HG02759 (cell line): ENCODE measurements at regions not wholly inside any gene's neighbourhood (a gene's known extent, or its start where the extent isn't known, plus 50 kb on each side); places are given as distances from the start of the nearest gene placed in this dataset.
"Not testable (repeated sequence)": the region's sequence is repeated elsewhere in the genome, so short reads cannot be mapped to it uniquely, and the experiment has no call there.

Experiments used
- ATAC-seq: cut with Tn5 transposase; IDR thresholded peaks from one replicate; pipeline ENCODE4 v1.9.1; 2021; ENCODE audit warnings: mild to moderate bottlenecking, moderate library complexity; ENCODE audit not compliant: unreplicated experiment

DNA sequence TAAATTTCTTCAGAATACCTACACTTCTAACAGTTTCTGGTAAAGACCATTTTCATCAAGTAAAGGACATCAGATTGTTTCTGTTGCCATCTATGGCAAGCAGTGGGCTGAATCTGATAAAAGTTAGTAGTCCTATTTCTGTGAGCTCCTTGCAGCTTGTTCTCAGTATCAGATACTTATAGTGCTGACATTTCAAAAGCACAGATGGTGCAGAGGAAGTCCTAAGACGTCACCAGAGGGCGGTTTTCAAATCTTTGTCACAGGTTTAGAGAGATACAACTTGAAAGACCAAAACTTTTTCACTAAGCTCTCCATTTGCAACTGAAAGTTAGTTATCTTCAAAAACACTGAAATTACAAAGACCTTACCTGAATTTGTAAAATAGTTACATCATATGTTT lies 719.8 kb downstream of the SLITRK1 start:
- no peak for ATAC-seq

DNA sequence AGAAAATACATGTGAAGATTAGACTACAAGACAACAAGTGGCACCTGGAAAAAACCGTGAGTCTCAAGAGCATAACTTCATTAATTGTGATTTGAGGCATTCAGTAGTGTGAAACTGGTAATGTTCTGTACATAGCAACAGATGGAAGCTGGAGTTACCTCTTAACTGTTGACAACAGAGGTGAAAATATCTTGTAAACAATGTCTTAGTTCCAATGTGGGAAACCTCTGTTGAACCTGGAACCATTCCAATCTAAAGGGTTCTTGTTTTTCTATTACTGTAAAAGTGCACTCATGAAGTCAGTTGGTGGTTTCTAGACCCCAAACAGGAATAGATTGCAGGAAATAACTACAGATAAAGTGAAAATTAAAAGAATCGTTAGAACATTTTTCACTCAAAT lies 728.4 kb downstream of the SLITRK1 start:
- no peak for ATAC-seq

DNA sequence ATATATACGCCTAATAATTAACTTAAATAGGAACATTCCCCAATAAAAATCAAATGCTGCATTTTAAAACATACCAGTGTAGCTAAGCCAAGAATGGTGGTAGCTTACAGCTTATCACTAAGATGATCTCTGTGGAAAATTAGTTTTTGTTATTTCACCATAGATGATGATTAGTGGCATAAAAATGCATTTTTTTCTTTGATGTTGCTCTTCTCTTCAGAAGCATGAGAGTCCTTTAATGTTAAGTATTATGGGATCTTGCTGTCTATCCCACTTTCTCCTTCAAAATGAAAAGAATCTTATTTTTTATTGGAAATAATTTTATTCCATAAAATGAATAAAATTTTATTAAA lies 731.0 kb downstream of the SLITRK1 start:
- no peak for ATAC-seq

DNA sequence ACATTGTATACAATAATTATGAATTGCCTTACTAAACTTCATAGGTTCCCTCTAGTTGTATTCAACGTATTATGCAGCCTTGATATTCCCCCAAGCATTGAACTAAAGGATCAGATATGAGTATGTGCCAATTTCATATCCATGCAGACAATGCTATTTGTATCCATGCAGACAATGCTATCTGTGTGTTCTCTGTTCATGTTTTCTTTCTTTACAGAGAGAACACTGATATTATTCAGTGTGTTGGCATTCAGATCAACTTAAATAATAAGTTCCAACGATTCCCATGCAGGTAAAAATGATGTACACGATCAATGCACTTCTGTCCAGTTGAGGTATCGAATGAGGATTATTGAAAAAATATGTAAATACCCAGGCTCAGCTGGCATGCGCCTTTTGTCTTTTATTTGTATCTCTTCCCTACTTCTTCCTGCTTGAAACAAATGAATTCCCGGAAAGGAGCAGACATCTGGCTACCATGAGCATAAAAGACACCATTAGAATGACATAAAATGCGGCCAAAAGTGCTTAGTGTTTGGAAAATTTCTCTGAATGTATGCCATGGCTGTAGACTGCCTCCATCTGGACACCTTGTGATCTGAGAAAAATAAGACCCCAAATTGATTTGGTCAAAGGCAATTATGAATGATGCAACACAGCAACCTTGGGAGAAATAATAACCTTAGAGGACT lies 731.5 kb downstream of the SLITRK1 start:
- ATAC-seq, result no peak

DNA sequence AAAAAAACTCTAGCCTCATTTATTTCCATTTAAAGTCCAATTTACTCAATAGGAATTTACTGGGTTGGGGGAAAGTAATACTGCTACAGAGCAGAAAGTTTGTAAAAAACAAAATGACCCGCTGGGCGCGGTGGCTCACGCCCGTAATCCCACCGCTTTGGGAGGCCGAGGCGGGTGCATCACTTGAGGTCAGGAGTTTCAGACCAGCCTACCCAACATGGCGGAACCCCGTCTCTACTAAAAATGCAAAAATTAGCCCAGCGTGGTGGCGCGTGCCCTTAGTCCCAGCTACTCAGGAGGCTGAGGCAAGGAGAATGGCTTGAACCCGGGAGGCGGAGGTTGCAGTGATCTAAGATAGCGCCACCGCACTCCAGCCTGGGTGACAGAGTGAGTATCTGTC lies 745.6 kb downstream of the SLITRK1 start:
- no peak for ATAC-seq

DNA sequence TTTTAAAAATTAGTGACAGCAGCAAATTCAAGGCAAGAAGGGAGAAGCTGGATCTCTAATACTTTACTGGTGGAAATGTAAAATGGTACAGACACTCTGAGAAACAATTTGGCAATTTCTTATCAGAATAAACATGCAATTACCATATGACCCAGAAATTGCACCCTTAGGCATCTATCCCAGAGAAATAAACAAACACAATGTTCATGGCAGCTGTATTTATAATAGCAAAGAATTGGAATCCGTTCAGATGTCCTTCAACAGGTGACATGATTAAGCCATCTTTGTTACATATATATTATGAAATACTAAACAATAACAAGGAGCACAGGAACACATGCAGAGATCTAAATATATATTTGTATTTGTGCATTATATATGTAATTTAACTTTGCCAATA lies 756.5 kb downstream of the SLITRK1 start:
- ATAC-seq, result no peak

DNA sequence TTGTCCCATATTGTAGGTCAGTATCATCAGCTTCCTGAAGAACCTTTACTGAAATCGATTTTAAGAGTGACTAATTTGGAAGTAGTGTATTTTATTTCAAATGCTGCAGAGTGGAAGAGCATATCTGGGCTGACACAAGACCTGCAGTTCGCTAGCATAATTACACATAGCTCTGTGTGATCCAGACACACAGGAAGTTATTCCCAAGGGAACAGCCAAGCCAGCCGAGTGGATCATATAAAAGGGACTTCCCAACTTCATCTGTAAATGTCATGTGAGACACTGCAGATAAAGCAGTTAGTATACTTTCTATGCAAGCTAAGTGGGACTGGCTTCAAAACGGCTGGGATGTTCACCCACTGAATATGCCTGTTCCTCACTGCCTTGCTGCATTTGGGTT lies 760.4 kb downstream of the SLITRK1 start:
- ATAC-seq, result no peak

DNA sequence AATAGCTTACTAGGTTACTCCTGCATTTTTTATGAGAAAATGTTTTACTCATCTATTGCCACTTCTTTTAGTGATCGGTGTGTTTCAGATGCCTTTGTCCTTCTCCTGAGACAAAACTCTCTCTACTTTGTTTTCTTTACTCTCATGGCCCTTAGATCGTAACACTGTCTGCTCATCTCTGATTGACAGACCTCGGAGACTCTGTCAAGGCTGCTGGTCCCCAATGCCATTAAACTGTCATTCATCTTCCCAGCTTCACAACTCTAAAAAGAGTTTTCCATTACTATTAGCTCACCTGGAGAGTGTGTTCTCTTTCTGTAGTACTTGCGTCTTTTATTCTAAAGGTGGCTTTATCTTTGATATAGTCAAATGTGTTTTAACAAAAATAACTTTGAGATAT lies 765.2 kb downstream of the SLITRK1 start:
- no peak for ATAC-seq

DNA sequence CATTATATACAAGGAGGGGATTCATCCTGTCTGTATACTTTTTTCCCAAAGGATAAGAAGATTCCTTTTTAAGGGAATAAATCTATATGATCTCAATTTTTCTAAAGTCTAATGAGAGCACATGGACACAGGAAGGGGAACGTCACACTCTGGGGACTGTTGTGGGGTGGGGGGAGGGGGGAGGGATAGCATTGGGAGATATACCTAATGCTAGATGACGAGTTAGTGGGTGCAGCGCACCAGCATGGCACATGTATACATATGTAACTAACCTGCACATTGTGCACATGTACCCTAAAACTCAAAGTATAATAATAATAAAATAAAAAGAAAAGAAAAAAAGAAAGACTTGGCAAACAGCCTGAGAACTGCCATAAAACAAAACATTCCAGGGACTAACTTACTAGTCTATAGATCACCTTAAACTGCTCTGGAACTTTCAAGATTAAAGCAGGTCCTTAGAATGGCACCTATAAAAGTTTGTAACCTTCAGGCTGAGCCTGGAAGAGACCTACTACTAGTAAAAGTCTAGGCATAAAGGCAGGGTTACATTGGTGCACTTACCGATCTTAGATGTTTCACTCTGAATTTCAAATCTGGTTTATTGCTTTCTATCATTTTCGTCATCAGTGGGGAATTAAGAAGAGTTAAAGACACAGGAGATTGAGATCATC lies 780.6 kb downstream of the SLITRK1 start:
- ATAC-seq, result not testable (repeated sequence)

DNA sequence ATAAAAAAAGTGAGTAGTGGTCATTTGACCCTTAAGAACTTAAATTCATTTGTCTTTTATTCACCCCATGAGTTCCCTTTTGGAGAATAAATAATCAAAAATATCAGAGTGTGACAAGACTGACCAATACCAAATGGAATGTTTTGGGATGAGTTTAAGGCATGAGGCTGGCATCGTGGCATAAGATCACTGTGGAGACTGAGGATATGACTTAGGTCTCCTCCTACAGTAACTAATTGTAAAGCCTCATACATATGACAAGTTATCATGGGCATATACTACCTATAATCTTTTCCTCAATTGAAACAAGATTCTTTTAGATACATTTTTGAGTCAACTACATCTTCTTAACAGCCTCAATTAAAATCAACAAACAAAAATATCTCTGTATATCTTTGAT lies 782.0 kb downstream of the SLITRK1 start:
- ATAC-seq, result no peak

DNA sequence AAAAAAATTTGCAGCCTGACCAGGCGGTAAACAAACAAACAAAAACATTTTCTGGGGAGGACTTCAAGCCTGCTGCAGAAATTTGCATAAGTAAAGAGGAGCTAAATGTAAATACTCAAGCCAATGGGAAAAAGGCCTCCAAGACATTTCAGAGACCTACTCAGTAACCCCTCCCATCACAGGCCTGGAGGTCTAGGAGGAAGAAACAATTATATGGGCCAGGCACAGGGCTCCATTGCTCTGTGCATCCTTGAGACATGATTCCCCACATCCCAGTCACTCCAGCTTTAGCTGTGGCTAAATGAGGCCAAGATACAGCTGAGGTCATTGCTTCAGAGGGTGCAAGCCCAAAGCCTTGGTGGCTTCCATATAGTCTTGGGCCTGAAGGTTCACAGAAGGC lies 793.4 kb downstream of the SLITRK1 start:
- ATAC-seq, result no peak

DNA sequence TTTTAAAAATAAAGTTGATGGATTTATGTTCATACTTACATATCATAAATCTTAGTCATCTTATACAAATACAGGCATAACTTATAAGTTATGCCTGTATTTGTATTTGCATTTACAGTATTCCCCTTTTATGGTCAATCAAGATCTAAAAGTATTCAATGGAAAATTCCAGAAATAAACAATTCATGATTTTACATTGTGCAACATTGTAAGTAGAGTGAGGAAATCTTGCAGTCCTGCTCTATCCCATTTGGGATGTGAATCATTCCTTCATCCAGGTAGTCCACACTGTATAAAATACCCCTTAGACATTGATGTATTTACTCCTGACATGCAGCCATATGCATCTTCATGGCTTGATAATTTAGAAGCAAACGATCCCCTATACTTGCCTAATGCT lies 795.3 kb downstream of the SLITRK1 start:
- ATAC-seq, result no peak

DNA sequence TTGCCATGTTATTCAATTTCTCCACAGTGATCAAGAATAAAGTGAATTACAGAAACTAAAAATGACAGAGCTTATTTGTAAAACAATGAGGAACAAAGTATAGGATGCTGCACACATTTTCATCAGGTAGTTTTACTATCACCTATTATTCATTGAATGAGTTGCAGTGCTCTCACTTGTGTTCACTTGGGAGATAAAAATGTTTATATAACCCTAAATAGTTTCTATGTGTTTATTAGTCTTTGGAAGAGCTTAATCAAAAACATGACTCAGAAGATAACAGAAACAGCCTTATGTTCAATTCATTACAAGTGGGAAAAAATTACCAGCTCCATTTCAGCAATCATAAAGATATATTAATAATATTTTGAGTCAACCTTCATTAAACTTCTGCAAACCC lies 796.2 kb downstream of the SLITRK1 start:
- no peak for ATAC-seq

DNA sequence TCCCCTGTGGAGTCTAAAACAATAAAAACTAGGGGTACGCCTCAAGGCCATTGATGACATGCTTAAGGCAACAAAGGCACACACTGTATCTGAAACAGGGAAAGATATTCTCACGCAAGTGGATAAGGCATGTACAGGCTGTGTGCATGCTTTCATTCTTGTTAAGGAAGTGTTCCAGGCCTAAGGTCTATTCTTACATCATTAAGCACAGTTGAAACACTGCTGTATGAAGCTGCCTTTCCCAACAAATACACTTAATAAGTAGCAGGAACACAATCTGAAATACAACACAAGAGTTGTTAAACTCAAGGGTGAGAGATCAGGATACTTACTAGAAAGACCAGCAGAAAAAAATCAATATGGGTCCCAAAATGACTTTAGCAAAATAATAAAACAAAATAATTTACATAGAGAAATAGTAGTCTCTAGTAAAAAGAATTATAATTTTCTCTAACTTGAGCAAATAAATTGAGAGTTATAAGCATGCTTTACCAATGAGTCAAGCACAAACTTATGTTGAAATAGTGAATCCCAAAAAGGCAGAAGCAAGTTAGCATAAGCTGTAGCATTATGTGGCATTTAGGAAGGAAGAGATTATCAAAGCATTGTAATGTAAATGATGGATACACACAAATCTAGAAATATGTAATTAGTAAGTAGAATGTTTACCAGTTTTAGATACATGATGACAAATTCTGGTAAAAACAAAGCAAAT lies 796.9 kb downstream of the SLITRK1 start:
- ATAC-seq, result no peak

DNA sequence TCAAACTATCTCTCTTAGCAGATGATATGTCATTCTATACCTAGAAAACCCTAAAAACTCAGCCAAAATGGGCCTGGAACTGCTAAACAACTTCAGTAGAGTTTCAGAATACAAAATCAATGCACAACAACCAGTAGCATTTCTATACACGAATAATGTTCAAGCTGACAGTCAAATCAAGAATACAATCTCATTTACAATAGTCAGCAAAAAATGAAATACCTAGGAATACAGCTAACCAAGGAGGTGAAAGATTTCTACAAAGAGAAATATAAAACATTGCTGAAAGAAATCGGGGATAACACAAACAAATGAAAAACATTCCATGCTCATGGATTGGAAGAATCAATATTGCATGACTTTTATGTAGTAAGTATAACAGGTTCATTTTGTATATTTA lies 804.8 kb downstream of the SLITRK1 start:
- ATAC-seq, result no peak

DNA sequence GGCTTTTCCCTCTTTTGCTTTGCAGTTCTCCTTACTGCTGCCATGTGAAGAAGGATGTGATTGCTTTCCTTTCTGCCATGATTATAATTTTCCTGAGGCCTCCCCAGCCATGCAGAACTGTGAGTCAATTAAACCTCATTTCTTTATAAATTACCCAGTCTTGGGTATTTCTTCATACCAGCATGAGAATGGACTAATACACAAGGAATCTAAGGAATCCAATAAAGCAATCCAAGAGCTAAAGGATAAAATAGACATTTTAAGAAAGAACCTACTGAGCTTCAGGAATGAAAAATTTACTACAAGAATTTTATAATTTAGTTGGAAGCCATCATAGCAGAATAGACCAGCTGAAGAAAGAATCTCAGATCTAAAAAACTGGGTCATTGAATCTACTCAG lies 808.3 kb downstream of the SLITRK1 start:
- not testable (repeated sequence) for ATAC-seq

DNA sequence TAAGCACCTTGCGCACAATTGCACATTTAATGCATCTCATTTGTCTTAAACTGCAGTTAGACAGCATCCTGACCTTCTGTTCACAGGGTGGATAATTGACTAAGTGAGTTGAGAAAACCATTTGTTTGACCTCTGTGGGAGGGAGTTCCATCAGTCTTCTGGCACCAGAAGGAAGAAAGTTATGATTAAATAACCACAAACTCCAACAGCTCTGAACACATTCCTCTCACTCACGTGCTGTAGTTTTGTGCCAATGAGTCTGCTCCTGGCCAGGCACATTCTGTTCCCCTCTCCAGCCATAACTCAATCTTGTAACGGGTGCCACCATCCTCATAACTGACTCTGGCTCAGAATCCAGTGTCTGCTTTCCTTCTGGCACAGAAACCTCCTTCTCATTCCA lies 817.2 kb downstream of the SLITRK1 start:
- ATAC-seq, result no peak

DNA sequence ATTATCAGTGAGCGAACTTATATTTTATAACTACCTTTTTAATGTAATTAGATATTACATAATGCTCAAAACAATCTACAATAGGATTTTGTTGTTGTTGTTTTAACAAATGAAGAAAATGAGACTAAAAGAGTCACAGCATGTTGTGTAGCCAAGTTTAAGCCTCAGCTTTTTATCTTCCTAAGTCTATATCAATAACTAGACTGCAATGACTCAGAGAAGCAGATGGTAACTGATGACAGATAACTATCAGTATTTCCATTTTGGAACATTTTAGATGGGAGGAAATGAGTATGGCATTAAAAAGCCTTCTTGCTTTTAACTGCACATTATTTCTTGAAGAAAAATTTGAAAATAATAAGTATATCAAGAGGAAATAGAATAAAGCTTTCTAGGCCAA lies 825.2 kb downstream of the SLITRK1 start:
- ATAC-seq, result no peak

DNA sequence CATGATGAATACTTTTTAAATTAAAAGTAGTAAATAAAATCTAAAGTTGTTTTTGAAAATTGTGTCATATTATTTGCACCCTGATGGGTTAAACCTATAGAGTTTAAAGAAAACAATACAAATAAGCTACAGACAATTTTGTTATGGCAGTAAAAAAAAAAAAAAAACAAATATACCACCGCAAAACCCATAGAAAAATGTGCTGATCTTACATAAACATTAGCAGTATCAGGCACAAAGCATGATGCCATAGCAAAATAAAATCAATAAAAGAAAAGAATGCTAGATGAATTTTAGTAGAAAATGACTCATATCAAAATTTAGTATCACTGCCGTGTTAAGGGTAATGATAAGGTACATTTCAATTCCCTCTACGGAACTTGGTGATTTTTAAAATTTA lies 826.0 kb downstream of the SLITRK1 start:
- no peak for ATAC-seq

DNA sequence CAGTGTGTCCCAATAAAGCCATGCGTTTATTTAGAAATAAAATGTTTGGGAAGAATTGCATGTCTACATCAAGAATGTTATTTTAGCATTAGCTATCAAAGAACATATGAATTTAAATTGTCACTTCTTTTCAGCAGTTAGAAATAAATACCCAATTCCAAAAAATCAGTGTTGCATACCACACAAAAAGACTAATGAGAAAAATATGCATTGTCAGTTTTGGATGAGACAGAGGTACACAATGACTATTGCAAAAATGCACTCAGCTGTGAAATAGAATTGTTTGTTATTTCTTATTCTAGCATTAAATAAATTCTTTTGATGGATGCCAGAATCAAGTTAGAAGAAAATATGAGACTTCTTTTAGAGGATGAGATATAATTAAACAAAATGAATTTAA lies 833.9 kb downstream of the SLITRK1 start:
- ATAC-seq, result no peak

DNA sequence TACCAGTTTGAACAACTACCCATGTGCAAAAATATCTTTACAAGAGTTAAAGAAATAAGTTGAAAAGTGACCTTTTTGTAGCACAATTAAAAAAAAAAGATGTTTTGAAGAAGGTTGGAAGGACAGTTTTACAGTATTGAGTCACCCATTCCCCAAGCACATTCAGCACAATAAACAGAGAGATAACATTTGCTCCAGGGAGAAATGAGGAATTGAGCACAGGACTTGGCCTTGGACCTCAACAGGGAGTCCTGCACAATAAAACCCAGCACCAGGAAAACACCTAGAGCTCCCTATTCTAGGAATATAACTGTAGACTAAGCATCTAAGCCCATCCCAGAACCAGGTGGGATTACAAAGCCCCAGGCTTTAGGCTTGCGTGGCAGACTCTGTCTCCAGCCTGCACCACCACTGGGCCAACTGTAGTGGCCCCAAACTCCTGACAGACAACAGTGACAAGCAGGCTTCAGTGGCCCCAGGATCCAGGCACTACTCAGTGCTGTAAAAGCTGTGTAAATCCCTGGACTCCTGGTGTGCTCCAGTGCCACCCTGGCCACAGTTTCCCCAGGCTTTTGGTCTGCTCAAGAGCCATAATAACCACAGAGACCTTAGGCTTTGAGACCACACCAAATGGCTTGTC lies 857.2 kb downstream of the SLITRK1 start:
- no peak for ATAC-seq

DNA sequence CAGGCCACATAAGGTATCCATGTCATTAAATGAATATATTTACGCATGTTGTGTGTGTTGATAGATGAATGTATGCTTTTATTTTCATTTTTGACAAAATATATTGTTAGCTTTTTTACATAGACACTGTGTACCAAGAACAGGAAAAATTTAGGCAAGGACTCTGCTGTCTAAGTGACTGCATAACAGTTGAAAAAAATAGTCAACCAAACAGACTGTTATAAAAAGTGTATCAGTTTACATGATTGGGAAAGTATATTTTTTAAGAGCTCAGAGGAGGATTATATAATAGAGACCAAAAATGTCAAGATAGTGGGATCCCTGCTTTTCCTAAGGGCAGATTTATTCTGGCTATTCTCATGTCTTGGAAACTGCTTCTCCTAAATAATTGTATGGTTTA lies 858.0 kb downstream of the SLITRK1 start:
- no peak for ATAC-seq
